ENCODE measurements at regions not wholly inside any gene's neighbourhood (a gene's known extent, or its start where the extent isn't known, plus 50 kb on each side); places are given as distances from the start of the nearest gene placed in this dataset.

- DNase-seq: no peak
Observed at GRCh38 chr1:232474826-232475225, 155.1 kb downstream of the SIPA1L2 start.

DNA sequence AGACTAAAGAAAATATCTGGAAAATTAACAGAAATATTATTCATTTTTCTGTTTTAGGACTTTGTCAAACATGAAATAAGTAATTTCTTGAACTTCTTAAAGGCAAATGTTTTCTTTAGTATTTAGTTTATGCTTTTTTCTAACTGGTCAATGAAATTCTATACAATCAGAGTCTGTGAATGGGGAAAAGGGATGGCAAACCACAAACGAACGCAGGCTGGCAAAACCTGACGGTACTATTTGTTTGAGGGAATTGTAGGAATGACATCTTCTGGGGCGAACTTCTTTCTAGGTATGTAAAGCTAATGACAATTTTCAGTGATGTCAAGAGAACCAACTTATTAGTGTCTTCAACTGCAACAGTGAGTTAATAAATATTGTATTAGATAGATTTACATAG is 156.0 kb downstream of the SIPA1L2 start:
- DNase-seq: no peak

DNA sequence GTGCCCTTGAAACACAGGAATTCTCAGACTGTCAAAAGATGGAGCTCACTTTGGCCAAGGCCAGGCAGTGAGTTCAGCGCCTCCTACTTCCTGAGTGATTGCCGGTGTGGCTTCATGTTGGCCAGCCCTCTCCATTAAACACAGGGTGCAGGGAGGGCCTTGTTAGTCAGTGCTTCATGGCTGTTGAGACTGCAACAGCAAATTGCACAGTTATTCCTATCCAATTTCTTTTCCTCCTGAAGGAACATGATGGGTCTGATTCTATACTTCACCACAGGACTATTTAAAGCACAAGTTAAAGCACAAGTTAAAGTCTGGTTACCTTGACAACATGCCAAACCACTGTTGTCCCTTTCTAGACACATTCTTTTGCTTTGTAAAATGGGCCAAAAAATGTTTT is 156.6 kb downstream of the SIPA1L2 start:
- DNase-seq: peak; percentile 69

DNA sequence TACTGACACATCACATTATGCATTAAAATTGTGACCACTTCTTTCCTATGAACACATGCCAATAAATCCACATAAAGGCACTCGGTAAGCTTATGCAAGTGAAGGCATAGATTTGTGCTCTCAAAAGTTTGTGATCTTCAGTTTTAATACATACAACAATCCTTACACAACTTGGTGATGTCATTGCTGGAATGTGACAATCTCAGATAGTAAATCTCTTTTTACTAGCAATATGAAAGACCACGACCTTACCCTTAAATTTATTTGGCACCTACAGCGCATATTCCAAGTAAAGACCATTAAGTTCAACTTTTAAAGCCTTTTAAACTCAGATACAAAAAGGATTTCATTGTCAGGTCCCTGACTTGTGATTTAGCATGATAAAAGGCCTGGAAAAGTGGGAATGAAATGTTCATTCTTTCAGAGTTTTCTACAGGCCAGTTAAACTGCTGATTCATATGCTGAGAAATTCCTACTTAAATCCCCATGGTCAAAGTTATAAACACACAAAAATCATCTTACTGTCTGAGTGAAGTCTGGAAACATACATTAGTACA is 157.4 kb downstream of the SIPA1L2 start:
- DNase-seq: peak; percentile 86

- DNase-seq: no peak
Observed at GRCh38 chr1:232471250-232471649, 158.7 kb downstream of the SIPA1L2 start.

DNA sequence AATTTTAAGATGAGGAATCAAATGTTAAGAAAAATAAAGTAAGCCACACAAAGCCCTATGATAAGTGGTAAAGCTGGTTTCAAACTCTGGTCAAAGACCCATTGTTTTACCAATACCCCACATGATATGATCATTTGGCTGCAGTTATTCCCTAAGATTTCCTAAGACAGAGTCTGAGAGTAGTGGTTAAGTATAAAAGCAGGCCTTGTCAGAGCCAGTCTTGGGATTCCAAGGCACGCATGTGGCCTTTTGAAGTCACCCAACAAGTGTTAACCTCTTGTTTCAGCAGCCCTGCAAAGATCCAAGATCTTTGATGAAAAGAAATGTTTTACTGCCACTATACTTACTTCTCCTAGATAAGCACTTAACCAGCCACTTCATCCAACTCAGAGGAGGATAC is 159.2 kb downstream of the SIPA1L2 start:
- DNase-seq: no peak

- no peak for DNase-seq
Observed at GRCh38 chr1:232468249-232468648, 161.7 kb downstream of the SIPA1L2 start.

DNA sequence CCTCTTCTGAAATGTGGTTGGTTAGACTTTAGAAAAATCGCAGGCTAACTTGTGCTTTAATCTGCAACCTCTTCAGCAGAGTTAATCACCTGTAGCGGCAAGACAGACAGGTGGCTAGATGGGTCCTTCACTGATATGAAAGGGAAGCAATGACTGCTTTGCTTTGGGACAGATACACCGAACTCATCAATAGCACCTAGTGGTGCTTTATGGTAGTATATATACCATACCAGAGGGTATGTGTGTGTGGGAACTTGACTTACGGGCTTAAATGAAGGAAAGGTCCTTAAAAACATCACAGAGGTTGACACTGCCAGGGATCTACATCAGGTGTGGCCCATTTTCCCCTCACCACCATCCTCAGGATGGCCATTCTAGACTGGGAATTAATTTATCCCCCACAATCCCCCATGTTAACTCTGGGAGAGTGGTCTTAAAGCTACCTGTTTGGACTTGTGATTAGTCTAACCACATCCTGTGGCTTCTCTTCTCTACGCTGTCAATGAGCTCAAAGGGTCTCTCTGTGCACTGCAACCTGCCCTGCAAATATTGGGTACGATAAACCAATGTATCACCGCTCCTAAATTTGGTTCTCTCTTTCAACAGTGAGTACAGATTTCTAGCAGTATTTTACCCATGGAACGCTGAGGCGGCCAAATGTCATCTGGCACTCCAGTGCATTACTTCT is 162.7 kb downstream of the SIPA1L2 start:
- no peak for DNase-seq

GRCh38 chr1:232464325-232464724 is 165.6 kb downstream of the SIPA1L2 start:
- DNase-seq: no peak

DNA sequence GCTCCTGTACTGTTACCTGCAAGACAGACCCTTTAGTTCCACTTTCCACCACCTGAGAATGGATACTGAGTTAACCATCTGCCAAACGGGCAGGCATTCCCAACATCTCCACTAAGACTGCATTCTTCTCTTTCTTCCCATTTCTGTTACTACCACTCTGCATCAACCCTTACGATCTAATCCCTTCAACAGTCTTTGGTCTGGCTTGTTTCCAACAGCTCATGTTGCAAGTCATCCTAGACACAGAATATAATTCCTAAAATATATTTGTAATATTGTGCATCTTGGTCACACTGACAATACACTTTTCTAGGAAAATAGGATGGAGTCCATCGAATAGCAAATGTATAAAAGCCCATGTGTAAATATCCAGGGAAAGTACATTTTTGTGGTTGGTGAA is 166.7 kb downstream of the SIPA1L2 start:
- DNase-seq: peak; percentile 57

GRCh38 chr1:232462213-232462612 is 167.7 kb downstream of the SIPA1L2 start:
- peak; percentile 35 for DNase-seq

GRCh38 chr1:232459826-232460225 is 170.1 kb downstream of the SIPA1L2 start:
- no peak for DNase-seq

- DNase-seq: no peak
Observed at GRCh38 chr1:232459087-232459486, 170.8 kb downstream of the SIPA1L2 start.

GRCh38 chr1:232457595-232457994 is 172.3 kb downstream of the SIPA1L2 start:
- DNase-seq: no peak

- DNase-seq: no peak
Observed at GRCh38 chr1:232456714-232457113, 173.2 kb downstream of the SIPA1L2 start.

- no peak for DNase-seq
Observed at GRCh38 chr1:232454227-232454886, 175.6 kb downstream of the SIPA1L2 start.

DNA sequence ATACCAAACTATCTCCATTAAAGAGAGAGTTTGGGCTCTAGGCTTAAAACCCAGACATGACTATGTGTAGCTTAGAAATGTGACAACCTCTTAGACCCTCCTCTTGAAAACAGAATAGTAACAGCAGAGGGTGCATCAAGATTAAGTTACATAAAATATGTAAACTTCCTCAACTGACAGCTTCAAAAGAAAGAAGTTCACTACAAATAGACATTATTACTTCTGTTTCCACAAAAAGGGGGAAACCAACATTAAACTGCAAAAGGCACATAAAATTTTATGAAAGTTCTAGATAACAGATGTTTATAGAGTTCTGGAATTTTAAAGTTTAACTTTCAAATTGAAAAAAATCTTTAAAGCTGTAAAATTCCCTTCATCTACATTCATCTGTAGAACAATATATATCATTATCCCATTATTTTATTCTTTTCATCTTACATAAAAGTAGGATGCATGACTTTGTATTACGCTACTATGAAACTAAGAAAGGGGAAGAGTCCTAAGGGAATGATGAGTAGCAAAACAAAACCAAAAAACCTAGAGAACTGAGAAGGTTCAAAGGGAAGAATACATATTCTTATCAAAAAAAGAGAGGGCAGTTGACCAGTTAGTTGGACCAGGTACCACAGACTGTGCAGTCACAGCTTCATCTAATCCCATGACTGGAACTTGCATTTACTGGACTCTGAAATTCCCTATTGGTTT is 177.0 kb downstream of the SIPA1L2 start:
- no peak for DNase-seq

GRCh38 chr1:232452117-232452516 is 177.8 kb downstream of the SIPA1L2 start:
- no peak for DNase-seq

- no peak for DNase-seq
Observed at GRCh38 chr1:232451506-232451905, 178.4 kb downstream of the SIPA1L2 start.

DNA sequence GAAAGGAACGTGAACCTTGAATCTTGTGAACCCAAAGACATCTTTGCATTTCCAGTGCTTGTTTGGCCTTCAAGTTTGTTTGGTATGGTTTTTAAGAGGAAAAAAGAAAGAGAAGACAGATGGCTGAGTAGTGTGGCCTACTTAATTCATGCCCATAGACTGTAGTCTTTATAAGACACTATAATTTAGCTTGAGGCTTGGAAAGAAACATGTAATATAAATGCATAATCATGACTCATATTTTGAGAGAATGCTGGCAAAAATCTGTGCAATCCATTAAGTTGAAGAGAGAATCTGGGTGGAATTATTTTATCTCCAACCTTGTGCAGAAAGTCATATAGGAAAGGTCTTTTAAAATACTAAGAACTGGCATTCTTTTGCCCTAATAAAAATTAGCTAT is 179.3 kb downstream of the SIPA1L2 start:
- peak; percentile 21 for DNase-seq

GRCh38 chr1:232447125-232447524 is 182.8 kb downstream of the SIPA1L2 start:
- DNase-seq: no peak

DNA sequence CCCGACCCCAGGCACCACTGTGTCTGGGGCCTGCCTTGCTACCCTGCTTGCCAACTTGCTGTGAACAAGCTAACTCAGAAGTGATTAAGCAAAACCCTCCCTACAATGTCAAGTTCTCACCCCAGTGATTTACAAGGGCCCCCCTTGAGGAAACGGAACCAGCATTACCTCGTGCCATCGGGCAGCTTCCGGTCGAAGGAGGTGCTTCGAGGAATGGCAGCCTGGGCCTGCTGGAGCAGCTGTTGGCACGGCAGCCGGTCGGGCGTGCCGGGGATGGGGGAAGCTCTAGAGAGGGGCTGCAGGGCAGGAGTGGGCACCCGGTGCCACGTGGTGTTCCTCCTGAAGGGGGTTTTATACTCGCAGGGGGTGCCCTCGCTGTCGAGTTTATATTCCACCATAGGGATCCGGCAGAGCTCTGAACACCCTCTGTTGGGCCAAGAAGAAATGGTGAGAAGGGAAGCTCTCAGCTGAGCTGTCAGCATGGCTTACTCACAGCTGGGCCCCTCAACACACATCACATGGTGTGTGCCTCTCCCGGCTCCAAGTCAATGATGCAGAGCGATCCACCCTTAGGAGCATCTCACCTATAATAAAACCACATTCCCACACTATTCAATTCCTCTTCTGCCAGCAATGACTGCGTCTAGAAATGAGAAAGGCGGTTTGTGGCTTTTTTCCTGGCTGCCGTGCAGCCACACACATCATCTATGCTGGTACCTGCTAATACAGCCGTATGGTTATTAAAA is 184.4 kb downstream of the SIPA1L2 start:
- DNase-seq: no peak

- no peak for DNase-seq
Observed at GRCh38 chr1:232443372-232443771, 186.6 kb downstream of the SIPA1L2 start.

Data from fibroblast of skin of abdomen (primary cell).